Small intestine (tissue), 7 donors: ENCODE measurements at regions not wholly inside any gene's neighbourhood (a gene's known extent, or its start where the extent isn't known, plus 50 kb on each side); places are given as distances from the start of the nearest gene placed in this dataset.
A peak's percentile ranks its signal among the peaks of the same experiment; 100 is the strongest.

Experiments
- DNase-seq, 2 donors: peaks; one replicate each; pipeline versions ENCODE4 v3.0.0 to v3.0.0-alpha.2; 2013
- FAIRE-seq: peaks from 2 replicates; lab custom pipeline; 2012; peaks lifted over from hg19 to GRCh38; lab: Jason Lieb, UNC
- H3K27ac ChIP-seq, 3 donors: one replicate each; pipeline ENCODE4 v1.5.1; 2013; ENCODE audit warnings: low read length in 2 of 3, mild to moderate bottlenecking in 2 of 3, control low read depth in 1 of 3, inconsistent platforms in 1 of 3, low read depth in 1 of 3, moderate library complexity in 1 of 3
- H3K27me3 ChIP-seq, 3 donors: one replicate each; pipeline ENCODE4 v1.6.1; 2013; ENCODE audit warnings: low read length in 3 of 3, inconsistent platforms in 1 of 3; ENCODE audit not compliant: control insufficient read depth in 3 of 3, insufficient read depth in 3 of 3
- H3K36me3 ChIP-seq, 3 donors: one replicate each; pipeline ENCODE4 v1.6.1; 2013; ENCODE audit warnings: low read length in 3 of 3, inconsistent platforms in 1 of 3, low read depth in 1 of 3, mild to moderate bottlenecking in 1 of 3, moderate library complexity in 1 of 3; ENCODE audit not compliant: control insufficient read depth in 3 of 3, insufficient read depth in 2 of 3
- H3K4me1 ChIP-seq, 3 donors: one replicate each; pipeline ENCODE4 v1.6.1; 2013; ENCODE audit warnings: low read length in 2 of 3, inconsistent platforms in 1 of 3, low read depth in 1 of 3, mild to moderate bottlenecking in 1 of 3, moderate library complexity in 1 of 3; ENCODE audit not compliant: control insufficient read depth in 3 of 3, insufficient read depth in 2 of 3
- H3K4me3 ChIP-seq, 3 donors: one replicate each; pipeline ENCODE4 v1.5.1; 2013; ENCODE audit warnings: low read length in 3 of 3, control low read depth in 1 of 3, inconsistent platforms in 1 of 3, low read depth in 1 of 3, mild to moderate bottlenecking in 1 of 3, moderate library complexity in 1 of 3
- H3K9me3 ChIP-seq, 2 donors: one replicate each; pipeline ENCODE4 v1.6.1; 2013; ENCODE audit warnings: low read depth in 1 of 2, low read length in 1 of 2; ENCODE audit not compliant: control insufficient read depth in 2 of 2, insufficient read depth in 1 of 2
- WGBS, 3 donors: extraction: QIAGEN DNeasy Blood & Tissue Kit; methylation state at CpG; one replicate each; pipeline ENCODE4 v1.1.7; 2013; 5-methylcytosine and 5-hydroxymethylcytosine counted together
- donor health status: healthy with polysubstance abuse.
- donor health status: control.
- donor health status: control.
- donor health status: Bipolar disorder and iron deficiency.
- donor health status: healthy.

DNA sequence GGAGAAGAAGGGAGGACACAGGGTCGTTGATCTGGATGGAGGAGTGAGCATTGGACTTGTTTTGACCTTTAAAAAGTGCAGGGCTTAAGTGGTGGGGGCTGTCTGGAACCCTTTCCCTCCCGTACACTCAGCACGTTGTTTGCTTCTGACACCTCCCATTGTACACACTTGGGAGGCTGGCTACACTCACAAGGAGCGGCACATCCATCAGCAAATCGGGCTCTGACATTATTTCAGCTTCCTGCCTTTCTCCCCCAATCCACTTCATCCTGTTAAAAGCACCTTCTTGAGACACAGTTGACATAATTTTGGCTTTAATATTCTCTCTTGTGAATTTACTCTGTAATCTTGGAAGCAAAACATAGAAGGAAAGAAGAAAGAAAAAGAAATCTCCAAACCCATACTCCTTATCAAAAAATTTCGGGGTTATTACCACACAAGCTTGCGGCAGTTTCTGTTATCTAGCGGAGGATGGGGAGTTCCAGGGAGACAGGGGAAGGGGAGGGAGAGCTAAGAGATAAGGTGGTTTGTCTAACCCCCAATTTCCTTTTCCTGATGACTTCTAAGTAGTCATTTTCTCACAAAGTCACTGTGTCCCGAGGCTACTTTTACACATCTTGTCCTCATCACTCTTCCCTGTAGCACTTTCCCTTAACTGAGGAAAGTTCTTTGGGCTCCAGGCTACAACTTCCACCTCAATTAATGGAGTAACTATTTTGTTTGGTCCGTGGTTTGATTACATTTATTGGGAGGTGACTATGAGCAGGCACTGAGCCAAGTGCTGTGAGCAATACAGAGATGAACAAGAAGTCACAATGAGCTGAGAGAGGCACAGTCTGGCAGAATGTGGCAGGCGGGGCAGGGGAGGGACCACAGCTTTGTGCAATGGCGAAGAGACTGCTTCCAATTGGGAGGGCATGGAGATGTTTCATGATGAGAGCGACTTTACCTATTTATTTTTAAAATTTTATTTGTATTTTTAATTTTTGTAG lies 240.1 kb upstream of the MEX3C start:
- peak in 1 of 2 donors; percentile 61 for DNase-seq

DNA sequence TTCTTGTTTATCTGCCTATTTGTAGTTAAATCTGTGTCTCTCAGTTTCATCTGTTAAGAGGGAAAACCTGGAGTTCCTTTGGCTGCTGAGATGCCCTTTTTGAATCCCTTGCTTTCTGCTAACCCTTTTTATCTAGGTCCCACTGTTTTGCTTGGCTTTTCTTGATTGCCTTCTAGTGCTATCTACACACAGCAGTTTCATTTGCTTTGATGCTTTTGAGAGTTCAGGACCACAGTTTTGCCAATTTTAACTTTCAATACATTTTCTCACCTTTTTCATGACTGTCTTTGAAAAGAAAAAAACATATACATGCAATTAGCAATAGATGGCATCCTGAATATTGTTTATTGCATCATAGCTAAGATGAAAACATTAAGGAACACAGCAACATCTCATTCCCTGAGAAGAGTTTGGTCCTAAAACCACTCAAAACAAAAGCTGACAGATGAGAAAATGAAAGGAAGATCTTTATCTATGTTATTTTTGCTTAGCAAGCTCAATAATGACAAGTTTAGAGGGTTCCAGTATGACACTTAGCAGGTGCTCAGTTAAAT lies 241.4 kb upstream of the MEX3C start:
- Histone ChIP-seq H3K27ac (no peak overlapping the region), H3K4me3 (no peak overlapping the region), H3K4me1 (no peaks in the 10 kb centered on the region), H3K27me3 (peaks cover 0 to 8% (median 0%) of the 10 kb centered on the region in 3 donors), H3K36me3 (no peaks in the 10 kb centered on the region), H3K9me3 (no peaks in the 10 kb centered on the region)
- FAIRE-seq = no peak
- DNase-seq = no peak

More for the DNA sequence above, 240.1 kb upstream of the MEX3C start:
- Histone ChIP-seq H3K9me3 (no peaks in the 10 kb centered on the region), H3K4me1 (no peaks in the 10 kb centered on the region), H3K36me3 (no peaks in the 10 kb centered on the region), H3K27me3 (peaks cover 0 to 8% (median 0%) of the 10 kb centered on the region in 3 donors), H3K27ac (no peak overlapping the region), H3K4me3 (no peak overlapping the region)
- FAIRE-seq = no peak
- 17 to 31% (median 25%) methylated on average over 13 of the region's 13 CpGs for WGBS, 3 donors

DNA sequence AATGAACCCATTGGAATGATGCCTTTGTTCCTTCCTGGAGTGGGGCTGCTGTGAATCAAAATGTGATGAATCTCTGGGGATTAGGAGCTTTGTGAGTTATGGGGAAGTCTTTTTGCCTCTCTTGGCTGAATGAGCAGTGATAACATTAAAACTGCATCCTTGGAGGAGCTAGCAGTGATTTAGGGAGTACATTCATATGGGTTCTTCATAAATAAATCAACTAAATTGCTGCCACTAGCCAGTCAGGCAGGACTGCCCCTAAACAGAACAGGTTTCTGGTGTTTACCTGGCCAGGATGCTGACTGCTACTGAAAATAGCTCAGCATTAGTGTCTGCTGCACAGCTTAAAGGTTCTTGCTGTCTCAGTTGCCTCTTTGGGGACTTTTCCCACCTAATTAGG lies 244.5 kb upstream of the MEX3C start:
- H3K27ac ChIP-seq = no peak overlapping the region
- DNase-seq = no peak
- no peaks in the 10 kb centered on the region for H3K4me1 ChIP-seq
- H3K4me3 ChIP-seq = no peak overlapping the region
- H3K9me3 ChIP-seq = no peaks in the 10 kb centered on the region
- H3K27me3 ChIP-seq = peaks cover 0 to 8% (median 0%) of the 10 kb centered on the region in 3 donors
- no peak for FAIRE-seq
- H3K36me3 ChIP-seq = no peaks in the 10 kb centered on the region

DNA sequence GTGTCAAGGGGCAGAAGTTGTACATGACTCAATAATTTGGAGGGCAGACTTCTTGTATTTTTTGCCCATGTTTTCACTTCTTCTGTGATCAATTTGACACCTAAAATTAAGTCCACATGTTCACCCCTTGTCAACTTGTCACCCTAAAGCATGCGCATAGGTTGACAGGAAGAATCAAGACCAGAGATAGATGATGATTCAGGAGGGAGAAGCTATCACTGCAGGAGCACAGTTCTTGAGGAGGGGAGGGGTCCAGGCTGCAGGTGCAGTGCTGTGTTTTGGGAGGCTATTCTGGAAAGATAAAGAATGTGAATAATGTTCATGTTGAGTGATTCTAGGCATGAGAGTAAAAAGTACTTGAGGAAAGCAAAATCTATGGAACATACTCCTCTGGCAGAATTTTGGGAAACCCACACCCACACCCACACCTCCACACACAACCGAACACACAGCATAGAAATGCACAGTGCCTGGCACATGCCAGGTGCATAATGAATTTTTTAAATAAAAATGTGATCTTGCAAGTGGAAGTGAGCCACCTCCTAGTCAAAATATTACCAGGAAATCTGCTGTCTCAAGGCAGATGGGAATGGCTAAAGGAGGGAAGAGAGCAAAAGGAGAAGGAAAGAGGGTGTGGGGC lies 249.2 kb upstream of the MEX3C start:
- H3K27me3 ChIP-seq = peaks cover 0 to 4% (median 0%) of the 10 kb centered on the region in 3 donors
- no peak overlapping the region for H3K4me3 ChIP-seq
- WGBS, 3 donors = 81 to 90% (median 86%) methylated on average over 2 of the region's 2 CpGs
- H3K27ac ChIP-seq = no peak overlapping the region
- H3K36me3 ChIP-seq = no peaks in the 10 kb centered on the region
- no peak for FAIRE-seq
- no peak for DNase-seq
- no peaks in the 10 kb centered on the region for H3K9me3 ChIP-seq
- H3K4me1 ChIP-seq = no peaks in the 10 kb centered on the region

DNA sequence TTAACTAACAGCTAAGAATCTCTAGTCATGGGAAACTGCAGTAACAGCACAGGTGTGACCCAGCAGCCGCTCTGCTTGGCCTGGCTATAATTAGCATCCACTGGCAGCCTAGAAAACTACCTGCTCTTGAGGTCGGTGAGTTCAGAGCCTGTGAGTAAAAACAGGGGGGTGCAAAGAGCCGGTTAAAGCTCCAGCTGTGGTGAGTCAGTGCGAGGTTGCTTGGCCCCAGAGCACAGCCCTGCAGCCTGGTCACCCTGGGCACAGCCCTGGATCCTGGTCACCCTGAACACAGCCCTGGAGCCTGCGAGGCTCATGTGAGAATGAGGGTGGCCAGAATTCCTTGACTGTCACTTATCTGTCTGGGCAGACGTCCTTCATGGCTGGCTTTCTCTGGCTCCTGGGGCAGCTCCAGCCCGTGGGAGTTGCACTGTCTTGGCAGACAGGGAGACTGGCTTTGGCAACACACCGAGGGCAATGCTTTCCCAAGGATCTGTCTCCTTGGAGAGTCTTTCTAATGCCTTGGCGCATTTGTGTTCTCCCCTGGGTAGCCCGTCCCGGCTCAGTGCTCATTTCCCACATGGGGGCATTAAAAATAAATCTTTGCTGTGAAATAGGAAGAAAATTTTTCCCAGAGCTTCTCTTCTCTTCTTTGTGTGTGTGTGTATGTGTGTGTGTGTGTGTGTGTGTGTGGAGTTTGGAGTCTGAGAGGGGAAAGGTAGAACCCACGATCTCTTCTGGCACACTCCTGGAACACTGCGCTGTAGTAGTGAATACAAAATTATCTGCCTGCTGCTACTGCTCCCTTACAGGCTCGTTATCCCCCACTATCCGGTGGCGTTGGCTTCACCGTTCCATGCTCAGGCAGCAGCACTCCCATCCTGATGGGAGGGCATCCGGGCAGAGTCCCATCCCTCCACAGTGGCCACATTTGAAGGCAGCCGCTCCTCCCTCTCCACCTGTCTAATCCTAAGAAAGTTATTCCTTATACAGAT lies 250.2 kb upstream of the MEX3C start:
- 58 to 64% (median 61%) methylated on average over 18 to 19 of the region's 19 CpGs for WGBS, 3 donors
- no peak overlapping the region for H3K27ac ChIP-seq
- peaks cover 0 to 4% (median 0%) of the 10 kb centered on the region in 3 donors for H3K27me3 ChIP-seq
- H3K4me1 ChIP-seq = no peaks in the 10 kb centered on the region
- FAIRE-seq (no peak), DNase-seq (no peak)
- no peak overlapping the region for H3K4me3 ChIP-seq
- no peaks in the 10 kb centered on the region for H3K9me3 ChIP-seq
- no peaks in the 10 kb centered on the region for H3K36me3 ChIP-seq

DNA sequence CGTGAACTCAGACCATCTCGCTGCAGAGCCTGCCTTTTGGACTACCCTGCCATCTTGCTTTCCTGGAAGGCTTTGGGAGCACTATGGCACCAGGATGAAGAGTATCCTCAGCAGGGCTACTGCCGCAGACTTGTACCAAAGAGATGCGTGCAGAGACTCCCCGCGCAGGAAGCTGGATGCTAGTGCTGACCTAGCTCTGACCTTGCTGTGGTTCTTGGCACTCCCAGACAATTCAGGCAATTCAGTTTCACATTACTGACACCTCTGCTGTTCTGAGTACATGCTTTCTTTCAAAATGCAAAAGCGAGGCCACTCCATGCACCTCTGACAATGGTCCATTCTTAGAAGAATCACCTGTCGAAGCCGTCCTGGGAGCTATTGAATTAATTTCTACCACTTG lies 251.5 kb upstream of the MEX3C start:
- 82 to 85% (median 83%) methylated on average over 9 of the region's 9 CpGs for WGBS, 3 donors
- Histone ChIP-seq H3K36me3 (no peaks in the 10 kb centered on the region), H3K27me3 (peaks cover 0 to 4% (median 0%) of the 10 kb centered on the region in 3 donors), H3K4me3 (no peak overlapping the region), H3K27ac (no peak overlapping the region), H3K9me3 (no peaks in the 10 kb centered on the region), H3K4me1 (no peaks in the 10 kb centered on the region)
- FAIRE-seq (no peak), DNase-seq (no peak)

DNA sequence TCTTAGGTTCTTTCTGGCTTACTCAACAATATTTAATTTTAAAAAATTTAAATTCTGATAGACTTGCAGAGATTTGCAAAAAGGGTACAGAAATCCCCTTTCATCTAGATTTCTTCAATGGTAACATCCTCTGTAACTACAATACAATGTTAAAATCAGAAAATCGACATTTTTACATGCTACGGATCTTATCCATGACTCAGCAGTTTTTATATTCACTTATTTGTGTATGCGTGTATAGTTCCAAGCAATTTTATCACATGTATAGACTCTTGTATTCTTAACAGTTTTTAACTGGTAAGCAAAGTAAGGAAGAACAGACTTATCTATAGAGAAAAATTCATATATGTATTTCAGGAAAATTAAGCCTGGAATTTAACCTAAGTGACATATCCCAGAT lies 256.1 kb upstream of the MEX3C start:
- no peak for DNase-seq
- Histone ChIP-seq H3K9me3 (no peaks in the 10 kb centered on the region), H3K4me1 (no peaks in the 10 kb centered on the region), H3K4me3 (no peak overlapping the region), H3K36me3 (no peaks in the 10 kb centered on the region), H3K27ac (no peak overlapping the region), H3K27me3 (no peaks in the 10 kb centered on the region)
- WGBS, 3 donors = 89 to 90% (median 90%) methylated on average over 3 of the region's 3 CpGs
- FAIRE-seq = no peak
